Liver (tissue), 8 donors: ENCODE measurements at regions not wholly inside any gene's neighbourhood (a gene's known extent, or its start where the extent isn't known, plus 50 kb on each side); places are given as distances from the start of the nearest gene placed in this dataset.

ENCODE experiments used
- DNase-seq: peaks from one replicate; pipeline ENCODE4 v3.0.0-alpha.2; 2017; ENCODE audit warnings: low spot score
- H3K27ac ChIP-seq, 2 donors: one replicate each; pipeline ENCODE4 v1.7.0; 2013; ENCODE audit warnings: inconsistent platforms in 2 of 2, low read length in 2 of 2, control low read depth in 1 of 2, low read depth in 1 of 2, mild to moderate bottlenecking in 1 of 2
- H3K27me3 ChIP-seq, 4 donors: one replicate each; pipeline versions ENCODE4 v1.6.1 to v1.7.0; 2013; ENCODE audit warnings: low read length in 3 of 4, inconsistent platforms in 1 of 4, mild to moderate bottlenecking in 1 of 4, moderate library complexity in 1 of 4; ENCODE audit not compliant: control insufficient read depth in 4 of 4, insufficient read depth in 4 of 4
- H3K36me3 ChIP-seq, 4 donors: one replicate each; pipeline versions ENCODE4 v1.6.1 to v1.7.0; 2013; ENCODE audit warnings: low read length in 3 of 4, mild to moderate bottlenecking in 3 of 4, low read depth in 1 of 4, moderate library complexity in 1 of 4; ENCODE audit not compliant: control insufficient read depth in 4 of 4, insufficient read depth in 3 of 4
- H3K4me1 ChIP-seq, 4 donors: one replicate each; pipeline versions ENCODE4 v1.6.1 to v1.7.0; 2013; ENCODE audit warnings: low read length in 3 of 4, mild to moderate bottlenecking in 3 of 4, moderate library complexity in 1 of 4; ENCODE audit not compliant: control insufficient read depth in 4 of 4, insufficient read depth in 4 of 4
- H3K4me3 ChIP-seq, 3 donors: one replicate each; pipeline versions ENCODE4 v1.6.1 to v1.7.0; 2013; ENCODE audit warnings: low read length in 3 of 3, control low read depth in 1 of 3, low read depth in 1 of 3, mild to moderate bottlenecking in 1 of 3
- H3K9ac ChIP-seq, 2 donors: one replicate each; pipeline ENCODE4 v1.7.0; 2013; ENCODE audit warnings: low read length in 2 of 2, mild to moderate bottlenecking in 2 of 2, moderate library complexity in 2 of 2, control low read depth in 1 of 2, low read depth in 1 of 2
- H3K9me3 ChIP-seq, 4 donors: one replicate each; pipeline versions ENCODE4 v1.6.1 to v1.7.0; 2013; ENCODE audit warnings: low read length in 3 of 4; ENCODE audit not compliant: control insufficient read depth in 4 of 4
- CTCF ChIP-seq: fragments of 150-350 bp; IDR thresholded peaks from 2 replicates; pipeline ENCODE4 v1.5.1; 2017; ENCODE audit warnings: improper control_type of control experiment, low read depth, low read length; ENCODE audit not compliant: missing input control
- EGR1 ChIP-seq, 2 donors: IDR thresholded peaks; 2 replicates each; pipeline ENCODE4 v1.6.1; 2016 to 2018; ENCODE audit warnings: antibody characterized with exemption in 2 of 2, low read depth in 2 of 2
- FOXA1 ChIP-seq: IDR thresholded peaks from 2 replicates; pipeline ENCODE4 v1.6.1; 2016; ENCODE audit warnings: antibody characterized with exemption
- FOXA2 ChIP-seq: IDR thresholded peaks from 2 replicates; pipeline ENCODE4 v1.6.1; 2016; ENCODE audit warnings: antibody characterized with exemption
- GABPA ChIP-seq, 2 donors: IDR thresholded peaks in 1 of 2; conservative IDR thresholded peaks in 1 of 2; 2 replicates each; pipeline ENCODE4 v1.6.1; 2016; ENCODE audit warnings: antibody characterized with exemption in 2 of 2, mild to moderate bottlenecking in 1 of 2, moderate library complexity in 1 of 2
- HNF4A ChIP-seq, 2 donors: conservative IDR thresholded peaks; 2 replicates each; pipeline ENCODE4 v1.6.1; 2016; ENCODE audit warnings: antibody characterized with exemption in 2 of 2, mild to moderate bottlenecking in 2 of 2
- HNF4G ChIP-seq: IDR thresholded peaks from 2 replicates; pipeline ENCODE4 v1.6.1; 2016; ENCODE audit warnings: antibody characterized with exemption
- JUND ChIP-seq, 2 donors: IDR thresholded peaks; 2 replicates each; pipeline ENCODE4 v1.6.1; 2016; ENCODE audit warnings: antibody characterized with exemption in 2 of 2
- MAX ChIP-seq: IDR thresholded peaks from 2 replicates; pipeline ENCODE4 v1.6.1; 2016; ENCODE audit warnings: antibody characterized with exemption
- NR2F2 ChIP-seq: IDR thresholded peaks from 2 replicates; pipeline ENCODE4 v1.6.1; 2016; ENCODE audit warnings: antibody characterized with exemption
- RAD21 ChIP-seq, 2 donors: IDR thresholded peaks; 2 replicates each; pipeline ENCODE4 v1.6.1; 2016; ENCODE audit warnings: antibody characterized with exemption in 2 of 2, mild to moderate bottlenecking in 2 of 2
- RXRA ChIP-seq, 2 donors: IDR thresholded peaks; 2 replicates each; pipeline ENCODE4 v1.6.1; 2017 to 2018; ENCODE audit warnings: antibody characterized with exemption in 2 of 2, mild to moderate bottlenecking in 1 of 2
- SP1 ChIP-seq: IDR thresholded peaks from 2 replicates; pipeline ENCODE4 v1.6.1; 2018; ENCODE audit warnings: antibody characterized with exemption, mild to moderate bottlenecking
- TAF1 ChIP-seq: conservative IDR thresholded peaks from 2 replicates; pipeline ENCODE4 v1.6.1; 2016; ENCODE audit warnings: antibody characterized with exemption, mild to moderate bottlenecking
- YY1 ChIP-seq: IDR thresholded peaks from 2 replicates; pipeline ENCODE4 v1.6.1; 2016; ENCODE audit warnings: antibody characterized with exemption, mild to moderate bottlenecking
- ZBTB33 ChIP-seq: IDR thresholded peaks from 2 replicates; pipeline ENCODE4 v1.6.1; 2016; ENCODE audit warnings: antibody characterized with exemption
- WGBS: extraction: QIAGEN DNeasy Blood & Tissue Kit; methylation state at CpG from one replicate; pipeline ENCODE4 v1.1.7; 2013; 5-methylcytosine and 5-hydroxymethylcytosine counted together
- TF ChIP-seq, protein P1 (sequence below): IDR thresholded peaks from 2 replicates; pipeline ENCODE4 v1.6.1; 2016; ENCODE audit warnings: antibody characterized with exemption
- TF ChIP-seq, protein P2 (sequence below): IDR thresholded peaks from 2 replicates; pipeline ENCODE4 v1.6.1; 2016; ENCODE audit warnings: antibody characterized with exemption, mild to moderate bottlenecking
- donor health status: healthy.
- donor health status: healthy.
- donor health status: healthy.
- donor health status: healthy.
- donor health status: healthy.

DNA sequence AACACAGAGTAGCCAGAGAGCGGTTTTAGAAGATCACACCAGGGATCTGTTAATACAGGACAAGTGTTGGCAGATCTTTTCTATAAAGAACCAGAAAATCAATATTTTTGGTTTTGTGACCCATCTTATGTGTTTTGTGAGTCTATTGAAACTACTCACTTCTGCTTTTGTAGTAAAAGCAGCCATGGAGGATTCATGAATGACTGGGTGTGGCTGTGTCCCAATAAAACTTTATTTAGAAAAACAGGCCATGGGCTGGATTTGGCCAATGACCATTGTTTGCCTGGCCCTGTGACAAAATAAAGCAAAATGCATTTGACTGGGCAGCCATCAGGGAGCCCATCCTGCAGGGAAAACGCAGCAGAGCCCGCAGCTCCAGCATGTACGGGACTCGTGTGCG is 99.9 kb upstream of the ADRA2C start (continued):
- no peak for TF ChIP-seq JUND (IDR thresholded peaks at IDR 0.05)

DNA sequence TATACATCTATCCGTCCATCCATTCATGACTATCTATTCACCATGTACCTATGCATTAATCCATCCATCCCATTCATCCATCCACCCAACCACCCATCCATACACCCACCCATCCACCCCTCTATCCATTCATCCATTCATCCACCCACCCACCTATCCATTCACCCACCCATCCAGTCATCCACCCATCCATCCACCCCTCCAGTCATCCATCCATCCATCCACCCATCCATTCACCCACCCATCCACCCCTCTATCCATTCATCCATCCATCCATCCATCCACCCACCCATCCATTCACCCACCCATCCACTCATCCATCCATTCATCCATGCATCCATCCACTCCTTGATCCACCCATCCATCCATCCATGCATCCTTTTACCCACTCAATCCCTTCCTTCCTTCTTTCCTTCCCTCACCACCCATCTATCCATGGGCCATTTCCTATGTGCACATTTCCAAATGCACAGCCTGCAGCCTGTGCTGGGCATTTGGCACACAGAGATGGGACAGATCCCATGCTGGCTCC is 100.8 kb upstream of the ADRA2C start:
- WGBS, result 75% methylated on average over 1 of the region's 1 CpG
- no peak for TF ChIP-seq HNF4A (conservative IDR thresholded peaks at IDR 0.05)
- no peak for TF ChIP-seq NR2F2
- TF ChIP-seq FOXA2, result no peak
- no peak for TF ChIP-seq TAF1
- no peak for TF ChIP-seq JUND (IDR thresholded peaks at IDR 0.05)
- TF ChIP-seq ZBTB33, result no peak
- TF ChIP-seq MAX, result no peak
- TF ChIP-seq HNF4G, result no peak
- TF ChIP-seq YY1, result no peak
- no peak for TF ChIP-seq CTCF
- TF ChIP-seq, protein P1, sequence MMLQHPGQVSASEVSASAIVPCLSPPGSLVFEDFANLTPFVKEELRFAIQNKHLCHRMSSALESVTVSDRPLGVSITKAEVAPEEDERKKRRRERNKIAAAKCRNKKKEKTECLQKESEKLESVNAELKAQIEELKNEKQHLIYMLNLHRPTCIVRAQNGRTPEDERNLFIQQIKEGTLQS, result no peak
- no peak for TF ChIP-seq RXRA (IDR thresholded peaks at IDR 0.05)
- TF ChIP-seq FOXA1, result no peak
- no peak for TF ChIP-seq RAD21 (IDR thresholded peaks at IDR 0.05)
- no peak for TF ChIP-seq EGR1 (IDR thresholded peaks at IDR 0.05; ENCODE audit: low read depth in 2 of 2)
- TF ChIP-seq GABPA (IDR thresholded peaks at IDR 0.05 in 1 of 2, conservative IDR thresholded peaks at IDR 0.05 in 1 of 2), result no peak
- TF ChIP-seq SP1, result no peak
- TF ChIP-seq, protein P2, sequence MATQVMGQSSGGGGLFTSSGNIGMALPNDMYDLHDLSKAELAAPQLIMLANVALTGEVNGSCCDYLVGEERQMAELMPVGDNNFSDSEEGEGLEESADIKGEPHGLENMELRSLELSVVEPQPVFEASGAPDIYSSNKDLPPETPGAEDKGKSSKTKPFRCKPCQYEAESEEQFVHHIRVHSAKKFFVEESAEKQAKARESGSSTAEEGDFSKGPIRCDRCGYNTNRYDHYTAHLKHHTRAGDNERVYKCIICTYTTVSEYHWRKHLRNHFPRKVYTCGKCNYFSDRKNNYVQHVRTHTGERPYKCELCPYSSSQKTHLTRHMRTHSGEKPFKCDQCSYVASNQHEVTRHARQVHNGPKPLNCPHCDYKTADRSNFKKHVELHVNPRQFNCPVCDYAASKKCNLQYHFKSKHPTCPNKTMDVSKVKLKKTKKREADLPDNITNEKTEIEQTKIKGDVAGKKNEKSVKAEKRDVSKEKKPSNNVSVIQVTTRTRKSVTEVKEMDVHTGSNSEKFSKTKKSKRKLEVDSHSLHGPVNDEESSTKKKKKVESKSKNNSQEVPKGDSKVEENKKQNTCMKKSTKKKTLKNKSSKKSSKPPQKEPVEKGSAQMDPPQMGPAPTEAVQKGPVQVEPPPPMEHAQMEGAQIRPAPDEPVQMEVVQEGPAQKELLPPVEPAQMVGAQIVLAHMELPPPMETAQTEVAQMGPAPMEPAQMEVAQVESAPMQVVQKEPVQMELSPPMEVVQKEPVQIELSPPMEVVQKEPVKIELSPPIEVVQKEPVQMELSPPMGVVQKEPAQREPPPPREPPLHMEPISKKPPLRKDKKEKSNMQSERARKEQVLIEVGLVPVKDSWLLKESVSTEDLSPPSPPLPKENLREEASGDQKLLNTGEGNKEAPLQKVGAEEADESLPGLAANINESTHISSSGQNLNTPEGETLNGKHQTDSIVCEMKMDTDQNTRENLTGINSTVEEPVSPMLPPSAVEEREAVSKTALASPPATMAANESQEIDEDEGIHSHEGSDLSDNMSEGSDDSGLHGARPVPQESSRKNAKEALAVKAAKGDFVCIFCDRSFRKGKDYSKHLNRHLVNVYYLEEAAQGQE, result no peak
- H3K9me3 ChIP-seq, result peaks cover 0 to 4% (median 2%) of the 10 kb centered on the region in 4 donors

More for the DNA sequence above, 100.8 kb upstream of the ADRA2C start:
- H3K9ac ChIP-seq, result no peak overlapping the region
- H3K27me3 ChIP-seq, result no peaks in the 10 kb centered on the region
- H3K4me3 ChIP-seq, result no peak overlapping the region
- no peak for DNase-seq
- no peaks in the 10 kb centered on the region for H3K4me1 ChIP-seq
- no peak overlapping the region for H3K27ac ChIP-seq
- H3K36me3 ChIP-seq, result no peaks in the 10 kb centered on the region
